GM12865 (cell line): ENCODE measurements at regions not wholly inside any gene's neighbourhood (a gene's known extent, or its start where the extent isn't known, plus 50 kb on each side); places are given as distances from the start of the nearest gene placed in this dataset.

Experiments
- DNase-seq: peaks from one replicate; pipeline ENCODE4 v3.0.0; 2010; ENCODE audit warnings: low read depth
- H3K4me3 ChIP-seq: 2 replicates; pipeline ENCODE4 v1.5.1; 2011; ENCODE audit warnings: mild to moderate bottlenecking, low read depth, low read length, control low read depth
- CTCF ChIP-seq: IDR thresholded peaks from 2 replicates; pipeline ENCODE4 v1.5.1; 2011; ENCODE audit warnings: low read length, control low read depth, low read depth, inconsistent platforms; ENCODE audit not compliant: insufficient read depth; ENCODE audit errors: missing control alignments

- no peak for TF ChIP-seq CTCF
- no peak overlapping the region for H3K4me3 ChIP-seq
- no peak for DNase-seq
These were observed 112.2 kb upstream of the COPS8 start for GRCh38 chr2:236973343-236973980.

- DNase-seq = no peak
- H3K4me3 ChIP-seq = no peak overlapping the region
- no peak for TF ChIP-seq CTCF
These were observed 111.5 kb upstream of the COPS8 start for GRCh38 chr2:236974148-236974547.

- no peak for TF ChIP-seq CTCF
- DNase-seq = peak; percentile 4
These were observed 110.9 kb upstream of the COPS8 start for GRCh38 chr2:236974752-236975151.

GRCh38 chr2:236975766-236976165, 109.9 kb upstream of the COPS8 start:
- no peak for DNase-seq

More at GRCh38 chr2:236974752-236975151, 110.9 kb upstream of the COPS8 start:
- no peak overlapping the region for H3K4me3 ChIP-seq

GRCh38 chr2:236976266-236977062, 109.2 kb upstream of the COPS8 start:
- no peak for TF ChIP-seq CTCF
- no peak overlapping the region for H3K4me3 ChIP-seq
- no peak for DNase-seq

More at GRCh38 chr2:236975766-236976165, 109.9 kb upstream of the COPS8 start:
- no peak for TF ChIP-seq CTCF
- H3K4me3 ChIP-seq = no peak overlapping the region

GRCh38 chr2:236977063-236977851, 108.4 kb upstream of the COPS8 start:
- H3K4me3 ChIP-seq = no peak overlapping the region
- no peak for TF ChIP-seq CTCF
- no peak for DNase-seq
